ENCODE measurements at regions not wholly inside any gene's neighbourhood (a gene's known extent, or its start where the extent isn't known, plus 50 kb on each side); places are given as distances from the start of the nearest gene placed in this dataset.

GRCh38 chr7:153021542-153021941 is 262.0 kb downstream of the ACTR3B start:
- H3K4me3 ChIP-seq (ENCODE audit: low read length): no peak overlapping the region
- TF ChIP-seq CTCF (IDR thresholded peaks at IDR 0.05; ENCODE audit: insufficient read depth, low read depth, low read length, missing control alignments): no peak
- no peak for DNase-seq (ENCODE audit: low read depth)

- DNase-seq (ENCODE audit: low read depth): no peak
- no peak for TF ChIP-seq CTCF (IDR thresholded peaks at IDR 0.05; ENCODE audit: insufficient read depth, low read depth, low read length, missing control alignments)
- no peak overlapping the region for H3K4me3 ChIP-seq (ENCODE audit: low read length)
Measured at GRCh38 chr7:153022475-153023193, 263.1 kb downstream of the ACTR3B start.

GRCh38 chr7:153023194-153023592 is 263.6 kb downstream of the ACTR3B start:
- no peak for DNase-seq (ENCODE audit: low read depth)
- no peak for TF ChIP-seq CTCF (IDR thresholded peaks at IDR 0.05; ENCODE audit: insufficient read depth, low read depth, low read length, missing control alignments)
- H3K4me3 ChIP-seq (ENCODE audit: low read length): no peak overlapping the region

- H3K4me3 ChIP-seq (ENCODE audit: low read length): no peak overlapping the region
- no peak for DNase-seq (ENCODE audit: low read depth)
- no peak for TF ChIP-seq CTCF (IDR thresholded peaks at IDR 0.05; ENCODE audit: insufficient read depth, low read depth, low read length, missing control alignments)
Measured at GRCh38 chr7:153027210-153027609, 267.7 kb downstream of the ACTR3B start.

- no peak for TF ChIP-seq CTCF (IDR thresholded peaks at IDR 0.05; ENCODE audit: insufficient read depth, low read depth, low read length, missing control alignments)
- DNase-seq (ENCODE audit: low read depth): no peak
- H3K4me3 ChIP-seq (ENCODE audit: low read length): no peak overlapping the region
Measured at GRCh38 chr7:153027904-153028303, 268.4 kb downstream of the ACTR3B start.

GRCh38 chr7:153030976-153031375 is 271.4 kb downstream of the ACTR3B start:
- no peak for DNase-seq (ENCODE audit: low read depth)
- TF ChIP-seq CTCF (IDR thresholded peaks at IDR 0.05; ENCODE audit: insufficient read depth, low read depth, low read length, missing control alignments): no peak
- no peak overlapping the region for H3K4me3 ChIP-seq (ENCODE audit: low read length)

GRCh38 chr7:153034791-153035190 is 275.2 kb downstream of the ACTR3B start:
- DNase-seq (ENCODE audit: low read depth): no peak
- no peak for TF ChIP-seq CTCF (IDR thresholded peaks at IDR 0.05; ENCODE audit: insufficient read depth, low read depth, low read length, missing control alignments)
- no peak overlapping the region for H3K4me3 ChIP-seq (ENCODE audit: low read length)

Measured in epithelial cell of esophagus (primary cell).